Mesenchymal stem cell (in vitro differentiated cells and primary cell): ENCODE measurements at regions not wholly inside any gene's neighbourhood (a gene's known extent, or its start where the extent isn't known, plus 50 kb on each side); places are given as distances from the start of the nearest gene placed in this dataset.

Source experiments
- DNase-seq: peaks from one replicate; pipeline ENCODE4 v3.0.0-alpha.2; 2013
- H2AFZ ChIP-seq: one replicate; pipeline ENCODE4 v1.6.1; 2013; ENCODE audit warnings: low read depth, mild to moderate bottlenecking, control low read depth, inconsistent platforms, low read length, moderate library complexity
- H2AK5ac ChIP-seq: 2 replicates; pipeline ENCODE4 v1.6.1; 2013; ENCODE audit warnings: low read length, moderate library complexity, mild to moderate bottlenecking, inconsistent platforms; ENCODE audit not compliant: severe bottlenecking
- H2BK120ac ChIP-seq: one replicate; pipeline ENCODE4 v1.6.1; 2013; ENCODE audit warnings: low read depth, mild to moderate bottlenecking, inconsistent platforms, low read length, moderate library complexity
- H2BK12ac ChIP-seq, 2 experiments: one replicate each; pipeline ENCODE4 v1.6.1; 2013; ENCODE audit warnings: inconsistent platforms in 2 of 2, low read length in 2 of 2, mild to moderate bottlenecking in 2 of 2, moderate library complexity in 2 of 2, control low read depth in 1 of 2
- H2BK15ac ChIP-seq: one replicate; pipeline ENCODE4 v1.6.1; 2013; ENCODE audit warnings: mild to moderate bottlenecking, low read depth, inconsistent platforms; ENCODE audit not compliant: poor library complexity, severe bottlenecking
- H2BK5ac ChIP-seq: 2 replicates; pipeline ENCODE4 v1.6.1; 2013; ENCODE audit warnings: low read depth, mild to moderate bottlenecking, low read length, control low read depth, inconsistent platforms; ENCODE audit not compliant: poor library complexity, severe bottlenecking
- H3K14ac ChIP-seq, 2 experiments: one replicate each; pipeline ENCODE4 v1.6.1; 2013; ENCODE audit warnings: inconsistent platforms in 2 of 2, low read length in 2 of 2, control low read depth in 1 of 2, mild to moderate bottlenecking in 1 of 2, moderate library complexity in 1 of 2
- H3K18ac ChIP-seq, 2 experiments: one replicate each; pipeline ENCODE4 v1.6.1; 2013; ENCODE audit warnings: inconsistent platforms in 2 of 2, low read length in 2 of 2, control low read depth in 1 of 2, low read depth in 1 of 2, mild to moderate bottlenecking in 1 of 2
- H3K23ac ChIP-seq, 2 experiments: one replicate each; pipeline ENCODE4 v1.6.1; 2013; ENCODE audit warnings: inconsistent platforms in 2 of 2, low read length in 2 of 2, mild to moderate bottlenecking in 2 of 2, moderate library complexity in 2 of 2, control low read depth in 1 of 2
- H3K27ac ChIP-seq: 2 replicates; pipeline ENCODE4 v1.5.1; 2013; ENCODE audit warnings: mild to moderate bottlenecking, moderate library complexity, low read length, control low read depth, inconsistent platforms; ENCODE audit not compliant: poor library complexity, severe bottlenecking
- H3K27me3 ChIP-seq, 2 experiments: 2 replicates each; pipeline versions ENCODE4 v1.6.1 to v1.7.0; 2013; ENCODE audit warnings: low read length in 2 of 2, mild to moderate bottlenecking in 2 of 2, moderate library complexity in 2 of 2, control low read depth in 1 of 2, inconsistent platforms in 1 of 2; ENCODE audit not compliant: control insufficient read depth in 1 of 2, insufficient read depth in 1 of 2
- H3K36me3 ChIP-seq, 2 experiments: 2 replicates each; pipeline versions ENCODE4 v1.6.1 to v1.7.0; 2013; ENCODE audit warnings: low read length in 2 of 2, control low read depth in 1 of 2, inconsistent platforms in 1 of 2, low read depth in 1 of 2, mild to moderate bottlenecking in 1 of 2; ENCODE audit not compliant: insufficient read depth in 2 of 2, control insufficient read depth in 1 of 2
- H3K4ac ChIP-seq, 2 experiments: one replicate each; pipeline ENCODE4 v1.6.1; 2013; ENCODE audit warnings: inconsistent platforms in 2 of 2, low read length in 2 of 2, mild to moderate bottlenecking in 2 of 2, moderate library complexity in 2 of 2, control low read depth in 1 of 2, low read depth in 1 of 2
- H3K4me1 ChIP-seq: 2 replicates; pipeline ENCODE4 v1.6.1; 2013; ENCODE audit warnings: low read depth, low read length, control low read depth; ENCODE audit not compliant: control insufficient read depth, insufficient read depth
- H3K4me2 ChIP-seq: 2 replicates; pipeline ENCODE4 v1.6.1; 2013; ENCODE audit warnings: low read length, mild to moderate bottlenecking, inconsistent platforms; ENCODE audit not compliant: poor library complexity, severe bottlenecking
- H3K4me3 ChIP-seq, 2 experiments: 2 replicates each; pipeline versions ENCODE4 v1.5.1 to v1.7.0; 2013; ENCODE audit warnings: low read length in 2 of 2, mild to moderate bottlenecking in 2 of 2, control low read depth in 1 of 2, low read depth in 1 of 2; ENCODE audit not compliant: insufficient read depth in 1 of 2
- H3K79me1 ChIP-seq: replicated peaks from 2 replicates; pipeline ENCODE4 v1.6.1; 2013; ENCODE audit warnings: mild to moderate bottlenecking, control low read depth, low read length, inconsistent platforms; ENCODE audit not compliant: poor library complexity, severe bottlenecking
- H3K9ac ChIP-seq: 2 replicates; pipeline ENCODE4 v1.7.0; 2013; ENCODE audit warnings: mild to moderate bottlenecking, low read length, moderate library complexity
- H3K9me3 ChIP-seq: 2 replicates; pipeline ENCODE4 v1.7.0; 2013; ENCODE audit warnings: mild to moderate bottlenecking, low read length; ENCODE audit not compliant: control insufficient read depth
- H4K8ac ChIP-seq: one replicate; pipeline ENCODE4 v1.6.1; 2013; ENCODE audit warnings: inconsistent platforms, mild to moderate bottlenecking, low read length, moderate library complexity
- H4K91ac ChIP-seq: one replicate; pipeline ENCODE4 v1.6.1; 2013; ENCODE audit warnings: mild to moderate bottlenecking, low read length, inconsistent platforms
- WGBS: methylation state at CpG from one replicate; pipeline ENCODE4 v1.1.7; 2013; ENCODE audit warnings: mixed read lengths; 5-methylcytosine and 5-hydroxymethylcytosine counted together

GRCh38 chr21:35390013-35390776 lies 341.1 kb upstream of the RUNX1 start:
- no peak overlapping the region for H3K4me2 ChIP-seq
- H3K4me1 ChIP-seq: no peaks in the 10 kb centered on the region
- no peak overlapping the region for H2BK15ac ChIP-seq
- no peaks in the 10 kb centered on the region for H3K79me1 ChIP-seq
- no peak overlapping the region for H3K18ac ChIP-seq
- no peak overlapping the region for H2AK5ac ChIP-seq
- H3K27me3 ChIP-seq: no peaks in the 10 kb centered on the region
- H3K23ac ChIP-seq: no peak overlapping the region
- H4K91ac ChIP-seq: no peak overlapping the region
- H3K9ac ChIP-seq: no peak overlapping the region
- no peak overlapping the region for H2BK120ac ChIP-seq
- no peak overlapping the region for H2BK12ac ChIP-seq
- DNase-seq: peak; percentile 68
- no peak overlapping the region for H3K14ac ChIP-seq
- H2AFZ ChIP-seq: no peak overlapping the region
- no peak overlapping the region for H3K27ac ChIP-seq
- WGBS: 94% methylated on average over 3 of the region's 5 CpGs
- H4K8ac ChIP-seq: no peak overlapping the region
- no peak overlapping the region for H3K4ac ChIP-seq
- H3K36me3 ChIP-seq: no peaks in the 10 kb centered on the region
- H3K9me3 ChIP-seq: no peaks in the 10 kb centered on the region
- H3K4me3 ChIP-seq: no peak overlapping the region
- H2BK5ac ChIP-seq: no peak overlapping the region

GRCh38 chr21:35386491-35387079 lies 337.5 kb upstream of the RUNX1 start:
- Histone ChIP-seq H4K8ac (no peak overlapping the region), H2AK5ac (no peak overlapping the region), H2BK5ac (no peak overlapping the region), H3K18ac (peak overlapping the region in 1 of 2 experiments; percentile 38), H3K9ac (no peak overlapping the region), H3K36me3 (no peaks in the 10 kb centered on the region), H2BK120ac (no peak overlapping the region), H3K27ac (no peak overlapping the region), H3K27me3 (no peaks in the 10 kb centered on the region), H3K79me1 (no peaks in the 10 kb centered on the region), H3K14ac (no peak overlapping the region), H2BK12ac (no peak overlapping the region), H2AFZ (no peak overlapping the region), H4K91ac (no peak overlapping the region), H3K4me3 (no peak overlapping the region), H3K4me1 (no peaks in the 10 kb centered on the region), H3K4ac (peak overlapping the region in 1 of 2 experiments; percentile 41), H3K23ac (no peak overlapping the region), H3K9me3 (no peaks in the 10 kb centered on the region), H2BK15ac (no peak overlapping the region), H3K4me2 (no peak overlapping the region)
- peak; percentile 51 for DNase-seq
- WGBS: 54% methylated on average over 2 of the region's 4 CpGs

GRCh38 chr21:35384375-35384774 lies 335.3 kb upstream of the RUNX1 start:
- no peaks in the 10 kb centered on the region for H3K36me3 ChIP-seq
- H3K4me1 ChIP-seq: no peaks in the 10 kb centered on the region
- no peak overlapping the region for H3K23ac ChIP-seq
- H3K4me3 ChIP-seq: no peak overlapping the region
- no peak overlapping the region for H2AK5ac ChIP-seq
- H4K8ac ChIP-seq: no peak overlapping the region
- 93% methylated on average over 2 of the region's 2 CpGs for WGBS
- H2BK15ac ChIP-seq: no peak overlapping the region
- no peak overlapping the region for H3K27ac ChIP-seq
- H3K4ac ChIP-seq: no peak overlapping the region
- no peak overlapping the region for H3K9ac ChIP-seq
- H3K4me2 ChIP-seq: no peak overlapping the region
- no peak overlapping the region for H2BK120ac ChIP-seq
- H3K9me3 ChIP-seq: no peaks in the 10 kb centered on the region
- H3K27me3 ChIP-seq: no peaks in the 10 kb centered on the region
- no peak overlapping the region for H4K91ac ChIP-seq
- H2AFZ ChIP-seq: no peak overlapping the region
- no peak for DNase-seq
- H3K14ac ChIP-seq: no peak overlapping the region
- H2BK12ac ChIP-seq: no peak overlapping the region
- H2BK5ac ChIP-seq: no peak overlapping the region
- H3K79me1 ChIP-seq: no peaks in the 10 kb centered on the region
- no peak overlapping the region for H3K18ac ChIP-seq

GRCh38 chr21:35382696-35383095 lies 333.6 kb upstream of the RUNX1 start:
- Histone ChIP-seq H3K23ac (no peak overlapping the region), H2BK120ac (no peak overlapping the region), H3K18ac (no peak overlapping the region), H3K27ac (no peak overlapping the region), H3K9me3 (no peaks in the 10 kb centered on the region), H2BK12ac (no peak overlapping the region), H3K4ac (no peak overlapping the region), H2AFZ (no peak overlapping the region), H4K8ac (no peak overlapping the region), H3K27me3 (no peaks in the 10 kb centered on the region), H3K36me3 (no peaks in the 10 kb centered on the region), H3K4me3 (no peak overlapping the region), H3K79me1 (no peaks in the 10 kb centered on the region), H3K14ac (no peak overlapping the region), H4K91ac (no peak overlapping the region), H3K4me2 (no peak overlapping the region), H2AK5ac (no peak overlapping the region), H3K9ac (no peak overlapping the region), H2BK15ac (no peak overlapping the region), H3K4me1 (no peaks in the 10 kb centered on the region), H2BK5ac (no peak overlapping the region)
- DNase-seq: no peak
- WGBS: 80% methylated on average over 6 of the region's 6 CpGs
